ENCODE measurements at regions not wholly inside any gene's neighbourhood (a gene's known extent, or its start where the extent isn't known, plus 50 kb on each side); places are given as distances from the start of the nearest gene placed in this dataset.

DNA sequence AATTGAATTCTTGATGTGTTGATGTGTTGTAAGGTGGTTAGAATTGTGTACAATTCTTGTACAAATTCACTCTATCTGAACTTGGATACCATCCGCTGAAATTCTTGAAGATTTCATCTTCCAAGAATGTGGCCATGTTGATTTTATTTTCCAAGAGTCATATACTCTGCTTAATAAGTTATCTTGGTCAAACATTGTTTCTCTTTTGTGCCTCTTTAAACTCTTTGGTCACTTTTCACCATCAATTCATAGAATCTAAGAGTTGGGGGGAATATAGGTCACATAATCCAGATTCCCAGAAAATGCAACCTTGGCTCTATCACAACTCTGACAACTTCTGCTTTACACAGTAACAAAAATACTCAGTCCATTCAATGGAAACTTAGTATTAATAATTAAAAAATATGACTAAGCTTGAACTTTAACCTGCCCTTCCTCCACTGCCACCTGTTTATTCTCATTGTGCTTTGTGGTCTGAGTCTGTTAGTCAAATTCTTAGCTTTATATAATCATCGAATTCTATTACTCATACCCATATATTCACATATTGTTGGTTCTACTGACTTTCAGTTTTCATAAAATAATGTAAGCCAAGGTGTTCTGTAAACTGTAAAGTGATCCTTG, 373.2 kb downstream of the LMO7 start:
- no peak for TF ChIP-seq MYC (IDR thresholded peaks at IDR 0.05; ENCODE audit: low read depth, low read length)
- no peak for TF ChIP-seq POLR2A (IDR thresholded peaks at IDR 0.05; ENCODE audit: extremely low read depth, insufficient read length)
- TF ChIP-seq, protein P1, sequence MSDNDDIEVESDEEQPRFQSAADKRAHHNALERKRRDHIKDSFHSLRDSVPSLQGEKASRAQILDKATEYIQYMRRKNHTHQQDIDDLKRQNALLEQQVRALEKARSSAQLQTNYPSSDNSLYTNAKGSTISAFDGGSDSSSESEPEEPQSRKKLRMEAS (IDR thresholded peaks at IDR 0.05; ENCODE audit: low read depth, low read length), result no peak
- TF ChIP-seq, protein P2, sequence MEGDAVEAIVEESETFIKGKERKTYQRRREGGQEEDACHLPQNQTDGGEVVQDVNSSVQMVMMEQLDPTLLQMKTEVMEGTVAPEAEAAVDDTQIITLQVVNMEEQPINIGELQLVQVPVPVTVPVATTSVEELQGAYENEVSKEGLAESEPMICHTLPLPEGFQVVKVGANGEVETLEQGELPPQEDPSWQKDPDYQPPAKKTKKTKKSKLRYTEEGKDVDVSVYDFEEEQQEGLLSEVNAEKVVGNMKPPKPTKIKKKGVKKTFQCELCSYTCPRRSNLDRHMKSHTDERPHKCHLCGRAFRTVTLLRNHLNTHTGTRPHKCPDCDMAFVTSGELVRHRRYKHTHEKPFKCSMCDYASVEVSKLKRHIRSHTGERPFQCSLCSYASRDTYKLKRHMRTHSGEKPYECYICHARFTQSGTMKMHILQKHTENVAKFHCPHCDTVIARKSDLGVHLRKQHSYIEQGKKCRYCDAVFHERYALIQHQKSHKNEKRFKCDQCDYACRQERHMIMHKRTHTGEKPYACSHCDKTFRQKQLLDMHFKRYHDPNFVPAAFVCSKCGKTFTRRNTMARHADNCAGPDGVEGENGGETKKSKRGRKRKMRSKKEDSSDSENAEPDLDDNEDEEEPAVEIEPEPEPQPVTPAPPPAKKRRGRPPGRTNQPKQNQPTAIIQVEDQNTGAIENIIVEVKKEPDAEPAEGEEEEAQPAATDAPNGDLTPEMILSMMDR (IDR thresholded peaks at IDR 0.05; ENCODE audit: low read depth, low read length), result no peak
- no peak for DNase-seq (ENCODE audit: low read depth)

DNA sequence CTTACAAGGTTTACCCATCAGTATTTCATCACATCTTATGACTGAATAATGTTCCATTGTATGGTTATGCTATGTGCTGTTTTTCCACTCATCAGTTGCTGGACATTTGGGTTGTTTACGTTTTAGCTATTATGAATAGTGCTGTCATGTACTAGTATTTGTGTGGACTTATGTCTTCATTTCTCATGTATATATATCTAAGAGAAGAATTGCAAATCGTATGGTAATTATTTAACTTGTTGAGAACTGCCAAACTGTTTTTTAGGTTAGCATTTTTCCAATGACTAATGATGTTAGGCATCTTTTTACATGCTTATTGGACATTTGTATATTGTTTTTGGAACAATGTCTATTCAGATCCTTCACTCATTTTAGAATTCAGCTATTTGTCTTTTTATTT, 368.3 kb downstream of the LMO7 start:
- TF ChIP-seq, protein P2 (IDR thresholded peaks at IDR 0.05; ENCODE audit: low read depth, low read length), result no peak
- no peak for TF ChIP-seq MYC (IDR thresholded peaks at IDR 0.05; ENCODE audit: low read depth, low read length)
- TF ChIP-seq, protein P1 (IDR thresholded peaks at IDR 0.05; ENCODE audit: low read depth, low read length), result no peak
- TF ChIP-seq POLR2A (IDR thresholded peaks at IDR 0.05; ENCODE audit: extremely low read depth, insufficient read length), result no peak
- DNase-seq (ENCODE audit: low read depth), result no peak
- H3K4me3 ChIP-seq (ENCODE audit: low read depth, low read length), result no peak overlapping the region

More for the DNA sequence above, 373.2 kb downstream of the LMO7 start:
- H3K4me3 ChIP-seq (ENCODE audit: low read depth, low read length), result no peak overlapping the region

DNA sequence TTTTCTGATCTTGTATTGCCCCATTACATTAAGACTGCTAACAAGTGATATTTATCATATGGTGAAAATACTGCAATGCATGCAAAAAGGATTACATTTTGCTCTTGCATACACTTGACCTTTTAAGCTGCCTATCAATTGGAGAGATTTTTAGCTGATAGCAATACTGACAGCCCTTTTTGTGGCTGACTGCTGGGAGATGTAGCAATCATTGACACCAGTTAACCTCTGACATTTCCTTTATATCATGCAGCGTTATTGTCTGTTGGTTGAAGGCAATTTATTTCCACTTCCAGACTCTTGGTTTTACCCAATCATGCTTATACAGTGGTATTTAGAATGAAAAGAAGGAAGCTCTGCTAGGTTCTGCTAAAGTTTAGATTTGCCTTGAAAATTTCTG, 364.0 kb downstream of the LMO7 start:
- TF ChIP-seq, protein P1 (IDR thresholded peaks at IDR 0.05; ENCODE audit: low read depth, low read length), result no peak
- TF ChIP-seq MYC (IDR thresholded peaks at IDR 0.05; ENCODE audit: low read depth, low read length) (no peak), POLR2A (IDR thresholded peaks at IDR 0.05; ENCODE audit: extremely low read depth, insufficient read length) (no peak)
- TF ChIP-seq, protein P2 (IDR thresholded peaks at IDR 0.05; ENCODE audit: low read depth, low read length), result no peak
- DNase-seq (ENCODE audit: low read depth), result peak; percentile 41
- no peak overlapping the region for H3K4me3 ChIP-seq (ENCODE audit: low read depth, low read length)

DNA sequence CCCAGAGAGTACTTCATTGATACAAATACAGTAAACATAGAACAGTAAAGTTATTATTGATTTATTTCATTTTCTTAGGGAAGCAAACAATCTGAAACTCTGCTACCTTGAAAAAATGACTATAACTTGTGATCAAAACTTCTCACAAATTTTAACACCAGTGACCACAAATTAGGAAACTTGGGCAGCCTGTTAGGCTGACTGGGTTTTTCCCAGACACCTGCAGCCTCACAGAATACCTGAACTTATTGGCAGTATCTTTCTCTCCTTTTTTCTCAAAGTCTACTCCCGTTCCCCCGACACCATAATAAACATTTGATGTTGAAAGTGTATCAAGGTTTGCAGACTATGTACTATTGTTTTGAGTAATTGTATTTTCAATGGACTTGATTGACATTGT, 360.5 kb downstream of the LMO7 start:
- TF ChIP-seq, protein P2 (IDR thresholded peaks at IDR 0.05; ENCODE audit: low read depth, low read length), result no peak
- TF ChIP-seq, protein P1 (IDR thresholded peaks at IDR 0.05; ENCODE audit: low read depth, low read length), result no peak
- TF ChIP-seq POLR2A (IDR thresholded peaks at IDR 0.05; ENCODE audit: extremely low read depth, insufficient read length) (no peak), MYC (IDR thresholded peaks at IDR 0.05; ENCODE audit: low read depth, low read length) (no peak)
- DNase-seq (ENCODE audit: low read depth), result no peak
- H3K4me3 ChIP-seq (ENCODE audit: low read depth, low read length), result no peak overlapping the region

DNA sequence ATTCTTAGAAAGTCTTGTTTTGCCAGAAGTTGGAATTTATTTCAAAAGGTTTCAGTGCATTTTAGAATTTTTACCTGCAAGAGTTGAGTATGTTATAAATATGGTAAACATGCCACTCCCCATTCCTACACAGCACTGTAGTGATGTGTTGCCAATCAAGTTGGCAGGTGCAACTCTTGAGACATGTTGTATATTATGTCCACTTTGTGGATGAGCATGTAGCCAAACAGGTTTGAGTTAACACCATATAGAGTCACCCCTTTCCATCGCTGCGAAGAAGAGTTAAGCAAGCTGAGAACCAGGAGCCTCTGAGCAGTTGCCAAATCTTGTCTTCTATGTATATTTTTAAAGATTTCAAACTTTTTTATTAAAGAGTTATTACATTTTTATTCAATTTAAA, 359.8 kb downstream of the LMO7 start:
- TF ChIP-seq POLR2A (IDR thresholded peaks at IDR 0.05; ENCODE audit: extremely low read depth, insufficient read length), result no peak
- TF ChIP-seq MYC (IDR thresholded peaks at IDR 0.05; ENCODE audit: low read depth, low read length), result no peak
- TF ChIP-seq, protein P2 (IDR thresholded peaks at IDR 0.05; ENCODE audit: low read depth, low read length), result no peak
- TF ChIP-seq, protein P1 (IDR thresholded peaks at IDR 0.05; ENCODE audit: low read depth, low read length), result no peak
- no peak overlapping the region for H3K4me3 ChIP-seq (ENCODE audit: low read depth, low read length)
- no peak for DNase-seq (ENCODE audit: low read depth)
